ENCODE measurements at regions not wholly inside any gene's neighbourhood (a gene's known extent, or its start where the extent isn't known, plus 50 kb on each side); places are given as distances from the start of the nearest gene placed in this dataset.

DNA sequence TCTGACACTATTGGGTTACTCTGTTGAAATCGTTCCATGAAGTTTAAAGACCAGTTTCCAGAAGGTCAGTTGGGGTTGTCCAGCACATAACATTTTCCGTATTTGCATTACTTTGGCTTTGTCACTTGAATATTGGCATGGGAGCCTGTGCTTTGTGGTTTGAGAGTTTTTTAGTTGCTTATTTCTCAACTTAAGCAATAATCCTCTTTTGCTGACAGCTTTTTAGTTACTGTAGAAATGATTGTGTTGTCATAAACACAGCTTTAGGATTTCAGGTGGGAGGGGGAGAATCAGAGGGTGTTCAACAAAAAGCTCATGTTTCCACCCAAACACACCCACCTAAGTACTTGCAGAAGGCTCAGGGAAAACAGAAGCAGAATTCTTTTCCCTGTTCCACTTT is 210.7 kb upstream of the TLL1 start:
- Histone ChIP-seq H3K4me1 (ENCODE audit: control insufficient read depth in 2 of 2, insufficient read depth in 2 of 2, low read length in 2 of 2) (no peaks in the 10 kb centered on the region), H3K27me3 (ENCODE audit: control insufficient read depth in 2 of 2, insufficient read depth in 2 of 2, low read length in 2 of 2) (no peaks in the 10 kb centered on the region), H3K36me3 (ENCODE audit: control insufficient read depth in 2 of 3, insufficient read depth in 3 of 3, low read length in 3 of 3) (no peaks in the 10 kb centered on the region), H3K27ac (ENCODE audit: low read depth, low read length) (no peak overlapping the region), H3K4me3 (ENCODE audit: low read length) (no peak overlapping the region), H3K9me3 (ENCODE audit: control insufficient read depth in 2 of 3, low read length in 3 of 3) (no peaks in the 10 kb centered on the region)
- ChIA-PET CTCF (no interaction called here), POLR2A (no interaction called here)
- Mint-ChIP-seq H3K27me3 (peaks cover 0 to 12% (median 0%) of the 10 kb centered on the region in 5 donors), H3K36me3 (no peaks in the 10 kb centered on the region), H3K27ac (no peak overlapping the region), H3K9me3 (peaks cover 0 to 3% (median 0%) of the 10 kb centered on the region in 11 donors), H3K4me1 (no peaks in the 10 kb centered on the region), H3K4me3 (no peak overlapping the region)
- DNase-seq (no peak), ATAC-seq (no peak)
- intact Hi-C loops (cut with micrococcal nuclease) = no loop called here

DNA sequence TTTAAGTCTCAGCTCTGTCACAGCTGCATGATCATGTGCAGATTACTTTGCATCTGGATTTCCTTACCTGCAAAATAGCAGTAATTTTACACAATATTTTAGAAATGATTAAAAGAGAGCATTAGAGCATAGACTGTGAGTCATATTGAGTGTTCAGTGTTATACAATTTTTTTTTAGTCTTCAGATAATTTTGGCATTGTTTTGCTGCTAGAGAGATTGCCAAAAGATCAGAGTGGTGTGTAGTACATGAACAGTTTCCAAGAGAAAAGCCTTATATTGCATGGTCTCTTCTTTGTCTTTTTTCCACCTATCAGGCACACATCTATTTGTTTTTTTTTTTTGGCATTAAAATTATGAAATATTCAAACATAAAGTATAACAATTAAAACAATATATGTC is 209.6 kb upstream of the TLL1 start:
- Mint-ChIP-seq H3K9me3 (peaks cover 0 to 3% (median 0%) of the 10 kb centered on the region in 11 donors), H3K4me1 (no peaks in the 10 kb centered on the region), H3K27ac (no peak overlapping the region), H3K4me3 (no peak overlapping the region), H3K27me3 (peaks cover 0 to 12% (median 0%) of the 10 kb centered on the region in 5 donors), H3K36me3 (no peaks in the 10 kb centered on the region)
- ChIA-PET CTCF (no interaction called here), POLR2A (no interaction called here)
- Histone ChIP-seq H3K27ac (ENCODE audit: low read depth, low read length) (no peak overlapping the region), H3K4me3 (ENCODE audit: low read length) (no peak overlapping the region), H3K9me3 (ENCODE audit: control insufficient read depth in 2 of 3, low read length in 3 of 3) (no peaks in the 10 kb centered on the region), H3K27me3 (ENCODE audit: control insufficient read depth in 2 of 2, insufficient read depth in 2 of 2, low read length in 2 of 2) (no peaks in the 10 kb centered on the region), H3K36me3 (ENCODE audit: control insufficient read depth in 2 of 3, insufficient read depth in 3 of 3, low read length in 3 of 3) (no peaks in the 10 kb centered on the region), H3K4me1 (ENCODE audit: control insufficient read depth in 2 of 2, insufficient read depth in 2 of 2, low read length in 2 of 2) (no peaks in the 10 kb centered on the region)
- ATAC-seq (no peak), DNase-seq (no peak)
- intact Hi-C loops (cut with micrococcal nuclease) = no loop called here

DNA sequence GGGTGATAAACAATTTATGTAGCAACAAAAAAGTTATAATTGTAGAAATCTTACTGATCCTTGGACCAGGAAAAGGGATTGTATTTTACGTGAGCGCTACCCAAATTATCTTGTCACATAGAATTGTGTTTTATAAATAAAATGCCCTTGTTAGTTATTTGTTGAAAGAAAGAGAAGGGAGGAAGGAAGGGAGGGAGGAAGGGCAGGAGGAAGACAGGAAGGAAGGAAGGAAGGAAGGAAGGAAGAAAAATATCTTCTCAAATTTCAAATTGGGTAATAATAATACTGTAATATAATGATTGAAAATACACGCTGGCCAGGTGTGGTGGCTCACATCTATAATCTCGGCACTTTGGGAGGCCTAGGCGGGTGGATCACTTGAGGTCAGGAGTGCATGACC is 206.2 kb upstream of the TLL1 start:
- H3K4me1 ChIP-seq (ENCODE audit: control insufficient read depth in 2 of 2, insufficient read depth in 2 of 2, low read length in 2 of 2) = no peaks in the 10 kb centered on the region
- ChIA-PET CTCF (no interaction called here), POLR2A (no interaction called here)
- no peak overlapping the region for H3K27ac ChIP-seq (ENCODE audit: low read depth, low read length)
- Mint-ChIP-seq H3K9me3 (peaks cover 0 to 3% (median 0%) of the 10 kb centered on the region in 11 donors), H3K4me3 (no peak overlapping the region), H3K27me3 (peaks cover 0 to 12% (median 0%) of the 10 kb centered on the region in 5 donors), H3K4me1 (no peaks in the 10 kb centered on the region), H3K36me3 (no peaks in the 10 kb centered on the region), H3K27ac (no peak overlapping the region)
- H3K9me3 ChIP-seq (ENCODE audit: control insufficient read depth in 2 of 3, low read length in 3 of 3) = no peaks in the 10 kb centered on the region
- no peak overlapping the region for H3K4me3 ChIP-seq (ENCODE audit: low read length)
- ATAC-seq (no peak), DNase-seq (no peak)
- intact Hi-C loops (cut with micrococcal nuclease) = no loop called here
- no peaks in the 10 kb centered on the region for H3K36me3 ChIP-seq (ENCODE audit: control insufficient read depth in 2 of 3, insufficient read depth in 3 of 3, low read length in 3 of 3)
- no peaks in the 10 kb centered on the region for H3K27me3 ChIP-seq (ENCODE audit: control insufficient read depth in 2 of 2, insufficient read depth in 2 of 2, low read length in 2 of 2)

DNA sequence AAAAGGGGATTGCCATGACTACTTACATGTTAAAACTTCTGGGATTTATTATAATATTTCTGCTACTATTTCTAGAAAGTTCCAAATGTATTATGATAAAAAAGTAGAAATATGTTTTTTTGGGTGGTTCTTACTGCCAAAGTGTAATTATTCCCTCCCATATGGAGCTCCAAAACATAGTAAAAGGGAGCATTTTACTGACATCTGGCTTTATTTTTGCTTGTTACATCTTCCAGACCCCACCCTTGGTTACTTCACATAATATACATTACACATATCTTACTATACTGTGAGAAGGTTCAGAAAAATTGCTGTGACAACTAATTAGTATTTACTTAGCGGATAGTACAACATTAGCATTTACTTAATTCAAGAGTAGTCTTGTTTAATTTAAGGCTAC is 205.1 kb upstream of the TLL1 start:
- Mint-ChIP-seq H3K36me3 (no peaks in the 10 kb centered on the region), H3K4me1 (no peaks in the 10 kb centered on the region), H3K27ac (no peak overlapping the region), H3K9me3 (peaks cover 0 to 3% (median 0%) of the 10 kb centered on the region in 11 donors), H3K4me3 (no peak overlapping the region), H3K27me3 (peaks cover 0 to 12% (median 0%) of the 10 kb centered on the region in 5 donors)
- no peaks in the 10 kb centered on the region for H3K27me3 ChIP-seq (ENCODE audit: control insufficient read depth in 2 of 2, insufficient read depth in 2 of 2, low read length in 2 of 2)
- no peaks in the 10 kb centered on the region for H3K4me1 ChIP-seq (ENCODE audit: control insufficient read depth in 2 of 2, insufficient read depth in 2 of 2, low read length in 2 of 2)
- no peaks in the 10 kb centered on the region for H3K9me3 ChIP-seq (ENCODE audit: control insufficient read depth in 2 of 3, low read length in 3 of 3)
- intact Hi-C loops (cut with micrococcal nuclease) = no loop called here
- DNase-seq (no peak), ATAC-seq (no peak)
- CTCF ChIA-PET = no interaction called here
- no peak overlapping the region for H3K4me3 ChIP-seq (ENCODE audit: low read length)
- POLR2A ChIA-PET = no interaction called here
- no peak overlapping the region for H3K27ac ChIP-seq (ENCODE audit: low read depth, low read length)
- no peaks in the 10 kb centered on the region for H3K36me3 ChIP-seq (ENCODE audit: control insufficient read depth in 2 of 3, insufficient read depth in 3 of 3, low read length in 3 of 3)

DNA sequence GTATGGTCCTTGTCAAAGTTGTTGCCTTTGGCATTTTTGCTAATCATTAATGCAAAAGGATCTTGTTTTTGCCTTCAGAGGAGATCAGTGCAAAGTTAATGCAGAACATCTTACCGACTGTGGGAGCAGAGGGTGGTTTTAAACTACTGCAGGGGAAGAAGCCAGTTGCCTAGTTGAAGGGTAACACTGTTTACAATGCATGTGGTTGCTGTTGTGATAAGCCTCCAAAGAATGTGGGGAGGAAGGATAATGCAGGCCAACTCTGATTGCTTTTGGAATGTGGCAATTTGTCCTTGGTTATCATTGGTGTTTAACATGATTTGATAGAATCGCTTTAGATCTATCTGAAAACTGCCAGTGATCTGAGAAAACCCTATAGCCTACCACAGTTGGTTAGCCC is 204.3 kb upstream of the TLL1 start:
- Mint-ChIP-seq H3K4me3 (no peak overlapping the region), H3K27me3 (peaks cover 0 to 12% (median 0%) of the 10 kb centered on the region in 5 donors), H3K27ac (no peak overlapping the region), H3K9me3 (peaks cover 0 to 3% (median 0%) of the 10 kb centered on the region in 11 donors), H3K4me1 (no peaks in the 10 kb centered on the region), H3K36me3 (no peaks in the 10 kb centered on the region)
- intact Hi-C loops (cut with micrococcal nuclease) = no loop called here
- Histone ChIP-seq H3K27me3 (ENCODE audit: control insufficient read depth in 2 of 2, insufficient read depth in 2 of 2, low read length in 2 of 2) (no peaks in the 10 kb centered on the region), H3K4me3 (ENCODE audit: low read length) (no peak overlapping the region), H3K27ac (ENCODE audit: low read depth, low read length) (no peak overlapping the region), H3K9me3 (ENCODE audit: control insufficient read depth in 2 of 3, low read length in 3 of 3) (no peaks in the 10 kb centered on the region), H3K4me1 (ENCODE audit: control insufficient read depth in 2 of 2, insufficient read depth in 2 of 2, low read length in 2 of 2) (no peaks in the 10 kb centered on the region), H3K36me3 (ENCODE audit: control insufficient read depth in 2 of 3, insufficient read depth in 3 of 3, low read length in 3 of 3) (no peaks in the 10 kb centered on the region)
- POLR2A ChIA-PET = no interaction called here
- CTCF ChIA-PET = no interaction called here
- ATAC-seq = no peak
- no peak for DNase-seq

DNA sequence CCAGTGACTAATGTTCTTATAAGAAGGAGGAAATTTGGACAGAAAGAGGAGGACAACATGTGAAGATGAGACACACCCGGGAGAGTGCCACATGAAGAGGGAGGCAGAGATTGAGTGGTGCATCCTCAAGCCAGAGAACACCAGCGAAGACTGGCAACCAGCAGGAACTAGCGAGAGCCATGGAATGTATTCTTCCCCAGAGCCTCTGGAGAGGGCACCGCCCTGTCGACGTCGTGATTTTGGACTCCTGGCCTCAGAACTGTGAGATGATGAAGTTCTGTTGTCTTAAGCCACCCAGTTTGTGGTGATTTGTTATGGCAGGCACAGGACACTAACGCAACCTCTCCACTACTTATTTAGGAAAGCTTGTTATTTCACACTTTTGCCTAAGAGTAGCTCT is 196.0 kb upstream of the TLL1 start:
- ChIA-PET CTCF (no interaction called here), POLR2A (no interaction called here)
- intact Hi-C loops (cut with micrococcal nuclease) = no loop called here
- Histone ChIP-seq H3K4me1 (ENCODE audit: control insufficient read depth in 2 of 2, insufficient read depth in 2 of 2, low read length in 2 of 2) (no peaks in the 10 kb centered on the region), H3K4me3 (ENCODE audit: low read length) (no peak overlapping the region), H3K27ac (ENCODE audit: low read depth, low read length) (no peak overlapping the region), H3K27me3 (ENCODE audit: control insufficient read depth in 2 of 2, insufficient read depth in 2 of 2, low read length in 2 of 2) (no peaks in the 10 kb centered on the region), H3K36me3 (ENCODE audit: control insufficient read depth in 2 of 3, insufficient read depth in 3 of 3, low read length in 3 of 3) (no peaks in the 10 kb centered on the region), H3K9me3 (ENCODE audit: control insufficient read depth in 2 of 3, low read length in 3 of 3) (no peaks in the 10 kb centered on the region)
- DNase-seq (no peak), ATAC-seq (no peak)
- H3K27ac Mint-ChIP-seq = no peak overlapping the region
- no peaks in the 10 kb centered on the region for H3K36me3 Mint-ChIP-seq
- no peaks in the 10 kb centered on the region for H3K27me3 Mint-ChIP-seq
- peaks cover 0 to 8% (median 0%) of the 10 kb centered on the region in 11 donors for H3K9me3 Mint-ChIP-seq
- H3K4me3 Mint-ChIP-seq = no peak overlapping the region
- H3K4me1 Mint-ChIP-seq = no peaks in the 10 kb centered on the region

DNA sequence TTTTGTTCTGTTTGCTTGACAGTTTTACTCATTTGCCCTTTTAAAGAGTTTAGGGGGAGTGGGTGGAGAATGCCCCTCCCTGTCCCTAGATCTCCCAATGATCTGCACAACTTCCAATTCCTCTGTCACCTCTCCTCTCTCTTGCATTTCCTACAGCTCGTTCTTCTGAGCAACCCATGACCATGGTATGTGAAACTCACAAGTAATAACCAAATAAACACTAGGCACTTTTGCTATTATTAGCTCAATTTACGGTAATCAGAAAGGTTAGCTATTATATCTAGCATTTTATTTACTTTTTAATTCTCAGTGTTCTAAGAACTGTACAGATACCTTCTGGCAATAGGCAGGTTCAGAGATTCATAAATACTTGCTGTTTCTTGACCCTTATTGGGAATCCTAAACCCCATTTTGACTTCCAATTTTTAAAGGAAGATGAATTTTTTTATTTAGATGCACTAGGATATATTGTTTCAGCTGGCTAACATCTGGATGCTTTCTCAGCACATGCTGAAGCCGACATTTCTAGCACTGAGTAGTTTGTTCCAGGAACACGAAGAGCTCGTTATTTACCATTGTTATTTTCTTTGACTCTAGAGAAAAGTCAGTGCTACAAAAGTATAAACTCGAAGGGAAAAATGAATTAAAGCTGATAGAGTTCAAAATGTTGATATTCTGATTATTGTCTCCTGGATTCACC is 194.7 kb upstream of the TLL1 start:
- Histone ChIP-seq H3K27ac (ENCODE audit: low read depth, low read length) (no peak overlapping the region), H3K27me3 (ENCODE audit: control insufficient read depth in 2 of 2, insufficient read depth in 2 of 2, low read length in 2 of 2) (no peaks in the 10 kb centered on the region), H3K4me3 (ENCODE audit: low read length) (no peak overlapping the region), H3K36me3 (ENCODE audit: control insufficient read depth in 2 of 3, insufficient read depth in 3 of 3, low read length in 3 of 3) (no peaks in the 10 kb centered on the region), H3K4me1 (ENCODE audit: control insufficient read depth in 2 of 2, insufficient read depth in 2 of 2, low read length in 2 of 2) (no peaks in the 10 kb centered on the region), H3K9me3 (ENCODE audit: control insufficient read depth in 2 of 3, low read length in 3 of 3) (no peaks in the 10 kb centered on the region)
- ChIA-PET CTCF (no interaction called here), POLR2A (no interaction called here)
- H3K4me3 Mint-ChIP-seq = no peak overlapping the region
- no peaks in the 10 kb centered on the region for H3K36me3 Mint-ChIP-seq
- DNase-seq (no peak), ATAC-seq (no peak)
- intact Hi-C loops (cut with micrococcal nuclease) = no loop called here
- H3K9me3 Mint-ChIP-seq = peaks cover 0 to 8% (median 0%) of the 10 kb centered on the region in 11 donors
- H3K27ac Mint-ChIP-seq = no peak overlapping the region
- H3K4me1 Mint-ChIP-seq = no peaks in the 10 kb centered on the region
- H3K27me3 Mint-ChIP-seq = no peaks in the 10 kb centered on the region
